Common myeloid progenitor, CD34-positive (primary cell): ENCODE measurements at regions not wholly inside any gene's neighbourhood (a gene's known extent, or its start where the extent isn't known, plus 50 kb on each side); places are given as distances from the start of the nearest gene placed in this dataset.
A peak's percentile ranks its signal among the peaks of the same experiment; 100 is the strongest.

Experiments
- CTCF ChIA-PET: fragments of 350-600 bp; sonication (Branson Sonifier 250); formaldehyde crosslinking; loops from one replicate; lab custom pipeline; 2021; ENCODE audit warnings: antibody characterized with exemption; lab: Charles Lee
- POLR2A ChIA-PET: fragments of 350-600 bp; sonication (Branson Sonifier 250); formaldehyde crosslinking; loops from one replicate; lab custom pipeline; 2021; ENCODE audit warnings: antibody characterized with exemption; lab: Charles Lee
- DNase-seq, 3 donors: peaks; one replicate each; pipeline versions ENCODE4 v3.0.0 to v3.0.0-alpha.2; 2013
- H3K27ac ChIP-seq, 2 experiments: 1 replicate in 1 of 2; 2 replicates in 1 of 2; pipeline ENCODE4 v1.7.0; 2013; ENCODE audit warnings: inconsistent platforms in 2 of 2, low read length in 2 of 2, mild to moderate bottlenecking in 2 of 2, low read depth in 1 of 2, moderate library complexity in 1 of 2; ENCODE audit not compliant: severe bottlenecking in 2 of 2, insufficient read depth in 1 of 2, poor library complexity in 1 of 2
- H3K27me3 ChIP-seq, 5 experiments: replicated peaks in 2 of 5; 1 replicate in 3 of 5; 2 replicates in 2 of 5; pipeline versions ENCODE4 v1.6.1 to v1.7.0; 2013; ENCODE audit warnings: low read length in 4 of 5, mild to moderate bottlenecking in 2 of 5, moderate library complexity in 2 of 5, inconsistent platforms in 1 of 5; ENCODE audit not compliant: insufficient read depth in 5 of 5, control insufficient read depth in 4 of 5
- H3K36me3 ChIP-seq, 4 experiments: 1 replicate in 2 of 4; 2 replicates in 2 of 4; pipeline versions ENCODE4 v1.6.1 to v1.7.0; 2013; ENCODE audit warnings: low read length in 3 of 4, control low read depth in 1 of 4, mild to moderate bottlenecking in 1 of 4; ENCODE audit not compliant: control insufficient read depth in 4 of 4, insufficient read depth in 4 of 4
- H3K4me1 ChIP-seq, 4 experiments: 1 replicate in 3 of 4; 2 replicates in 1 of 4; pipeline versions ENCODE4 v1.6.1 to v1.7.1; 2013; ENCODE audit warnings: low read length in 3 of 4, mild to moderate bottlenecking in 3 of 4, control low read depth in 1 of 4, inconsistent platforms in 1 of 4, moderate library complexity in 1 of 4; ENCODE audit not compliant: control insufficient read depth in 4 of 4, insufficient read depth in 4 of 4; ENCODE audit errors: control extremely low read depth in 1 of 4
- H3K4me3 ChIP-seq, 7 experiments: 1 replicate in 4 of 7; 2 replicates in 3 of 7; pipeline versions ENCODE4 v1.5.1 to v1.7.0; 2013; ENCODE audit warnings: mild to moderate bottlenecking in 7 of 7, low read length in 6 of 7, moderate library complexity in 6 of 7, inconsistent platforms in 2 of 7, low read depth in 2 of 7, control low read depth in 1 of 7; ENCODE audit not compliant: insufficient read depth in 4 of 7, control insufficient read depth in 1 of 7; ENCODE audit errors: extremely low read depth in 1 of 7
- H3K9me3 ChIP-seq, 5 experiments: 1 replicate in 4 of 5; 2 replicates in 1 of 5; pipeline versions ENCODE4 v1.6.1 to v1.7.1; 2013; ENCODE audit warnings: low read length in 4 of 5, mild to moderate bottlenecking in 2 of 5, inconsistent platforms in 1 of 5, low read depth in 1 of 5, moderate library complexity in 1 of 5; ENCODE audit not compliant: control insufficient read depth in 4 of 5, insufficient read depth in 2 of 5; ENCODE audit errors: control extremely low read depth in 1 of 5
- WGBS: methylation state at CpG from one replicate; pipeline ENCODE4 v1.1.5; 2013; ENCODE audit not compliant: insufficient coverage; 5-methylcytosine and 5-hydroxymethylcytosine counted together

DNA sequence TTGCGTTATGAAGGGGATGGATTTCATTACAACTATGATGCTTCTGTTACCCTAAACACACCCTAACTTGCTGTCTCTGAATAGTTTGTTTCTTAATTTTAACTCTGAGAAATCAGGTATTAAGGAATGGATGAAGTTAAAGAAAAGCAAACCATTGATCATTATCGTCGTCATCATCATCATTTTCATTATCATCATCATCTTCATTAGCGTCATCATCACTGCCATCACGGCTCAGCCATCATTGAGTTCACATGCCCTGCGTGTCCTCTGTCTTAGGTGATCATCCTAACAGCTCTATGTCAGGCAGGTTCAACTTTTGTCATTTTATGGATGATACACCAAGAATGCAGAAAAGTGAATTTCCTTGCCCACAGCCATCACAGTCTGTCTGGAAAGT is 477.5 kb upstream of the EEF2KMT start:
- DNase-seq: no peak
- Histone ChIP-seq H3K9me3 (peaks cover 0 to 2% (median 0%) of the 10 kb centered on the region in 5 experiments), H3K27ac (no peak overlapping the region), H3K4me3 (no peak overlapping the region), H3K36me3 (no peaks in the 10 kb centered on the region), H3K27me3 (no peaks in the 10 kb centered on the region), H3K4me1 (no peaks in the 10 kb centered on the region)
- POLR2A ChIA-PET: no interaction called here
- 96% methylated on average over 2 of the region's 6 CpGs for WGBS
- CTCF ChIA-PET: no interaction called here

GRCh38 chr16:5572056-5572455 is 474.5 kb upstream of the EEF2KMT start:
- H3K27ac ChIP-seq: no peak overlapping the region
- peaks cover 0 to 2% (median 0%) of the 10 kb centered on the region in 5 experiments for H3K9me3 ChIP-seq
- no peaks in the 10 kb centered on the region for H3K4me1 ChIP-seq
- ChIA-PET CTCF (no interaction called here), POLR2A (interaction anchor here (0.6 kb wide), 1 partner anchor 8 kb away, joined by 4 read pairs; no protein-coding TSS in a partner anchor)
- 92% methylated on average over 2 of the region's 2 CpGs for WGBS
- no peak overlapping the region for H3K4me3 ChIP-seq
- no peaks in the 10 kb centered on the region for H3K36me3 ChIP-seq
- DNase-seq: no peak
- no peaks in the 10 kb centered on the region for H3K27me3 ChIP-seq

DNA sequence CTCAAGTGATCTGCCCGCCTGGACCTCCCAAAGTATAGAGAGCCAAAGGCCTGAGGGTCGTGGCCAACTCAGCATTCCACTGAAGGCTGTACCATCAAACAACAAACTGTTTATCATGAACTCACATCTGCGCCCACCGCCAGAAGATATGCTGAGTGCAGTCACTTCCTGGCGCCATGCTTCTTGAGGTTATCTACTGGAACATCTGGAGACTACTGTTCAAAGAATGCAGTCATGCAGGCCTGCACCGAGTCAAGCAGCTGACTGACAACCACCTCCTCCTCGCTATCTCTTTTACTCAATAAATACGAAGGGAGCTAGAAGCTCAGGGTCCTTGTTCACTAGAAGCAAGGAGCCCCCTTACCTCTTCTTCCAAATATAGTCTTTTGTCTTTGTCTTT is 473.9 kb upstream of the EEF2KMT start:
- 95% methylated on average over 7 of the region's 8 CpGs for WGBS
- DNase-seq: no peak
- H3K9me3 ChIP-seq: peaks cover 0 to 2% (median 0%) of the 10 kb centered on the region in 5 experiments

GRCh38 chr16:5561800-5562199 is 464.2 kb upstream of the EEF2KMT start:
- no peaks in the 10 kb centered on the region for H3K36me3 ChIP-seq
- H3K27ac ChIP-seq: no peak overlapping the region
- POLR2A ChIA-PET: no interaction called here
- CTCF ChIA-PET: no interaction called here
- peaks cover 0 to 2% (median 0%) of the 10 kb centered on the region in 5 experiments for H3K9me3 ChIP-seq
- no peaks in the 10 kb centered on the region for H3K27me3 ChIP-seq
- 96% methylated on average over 3 of the region's 6 CpGs for WGBS
- no peak for DNase-seq
- H3K4me3 ChIP-seq: no peak overlapping the region
- no peaks in the 10 kb centered on the region for H3K4me1 ChIP-seq

More for the DNA sequence above, 473.9 kb upstream of the EEF2KMT start:
- ChIA-PET CTCF (no interaction called here), POLR2A (interaction anchor here (0.6 kb wide), 1 partner anchor 9 kb away, joined by 4 read pairs; no protein-coding TSS in a partner anchor)
- no peak overlapping the region for H3K27ac ChIP-seq
- H3K36me3 ChIP-seq: no peaks in the 10 kb centered on the region
- H3K4me3 ChIP-seq: no peak overlapping the region
- H3K4me1 ChIP-seq: no peaks in the 10 kb centered on the region
- H3K27me3 ChIP-seq: no peaks in the 10 kb centered on the region

- ChIA-PET CTCF (no interaction called here), POLR2A (no interaction called here)
- peak in 2 of 3 donors; percentile 1 to 6 for DNase-seq
- Histone ChIP-seq H3K4me3 (no peak overlapping the region), H3K27me3 (no peaks in the 10 kb centered on the region), H3K9me3 (peaks cover 0 to 2% (median 0%) of the 10 kb centered on the region in 5 experiments), H3K4me1 (no peaks in the 10 kb centered on the region), H3K27ac (no peak overlapping the region), H3K36me3 (no peaks in the 10 kb centered on the region)
- WGBS: no CpG with 5 or more reads among the region's 2 CpGs
Observed at GRCh38 chr16:5560084-5560483, 462.5 kb upstream of the EEF2KMT start.

DNA sequence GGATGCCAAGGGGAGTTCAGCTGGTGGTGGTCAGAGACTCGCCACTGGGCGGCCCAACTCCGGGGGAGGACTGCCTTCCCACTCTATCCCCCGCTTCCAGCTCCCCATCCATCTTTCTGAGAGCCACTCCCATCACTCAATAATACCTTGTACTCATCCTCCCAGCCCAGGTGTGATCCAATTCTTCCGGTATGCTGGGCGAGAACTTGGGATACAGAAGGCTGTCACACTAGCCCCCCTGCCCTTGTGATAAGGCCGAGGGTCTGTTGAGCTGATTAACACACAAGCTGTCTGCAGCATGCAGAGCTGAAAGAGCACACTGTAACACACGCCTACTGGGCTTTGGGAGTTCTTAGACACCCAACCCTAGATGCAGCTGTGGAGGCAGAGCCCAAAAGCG is 460.4 kb upstream of the EEF2KMT start:
- no peaks in the 10 kb centered on the region for H3K36me3 ChIP-seq
- 85% methylated on average over 7 of the region's 9 CpGs for WGBS
- H3K9me3 ChIP-seq: peaks cover 0 to 2% (median 0%) of the 10 kb centered on the region in 5 experiments
- POLR2A ChIA-PET: no interaction called here
- DNase-seq: no peak
- no peak overlapping the region for H3K27ac ChIP-seq
- no peak overlapping the region for H3K4me3 ChIP-seq
- CTCF ChIA-PET: no interaction called here
- H3K27me3 ChIP-seq: no peaks in the 10 kb centered on the region
- no peaks in the 10 kb centered on the region for H3K4me1 ChIP-seq

DNA sequence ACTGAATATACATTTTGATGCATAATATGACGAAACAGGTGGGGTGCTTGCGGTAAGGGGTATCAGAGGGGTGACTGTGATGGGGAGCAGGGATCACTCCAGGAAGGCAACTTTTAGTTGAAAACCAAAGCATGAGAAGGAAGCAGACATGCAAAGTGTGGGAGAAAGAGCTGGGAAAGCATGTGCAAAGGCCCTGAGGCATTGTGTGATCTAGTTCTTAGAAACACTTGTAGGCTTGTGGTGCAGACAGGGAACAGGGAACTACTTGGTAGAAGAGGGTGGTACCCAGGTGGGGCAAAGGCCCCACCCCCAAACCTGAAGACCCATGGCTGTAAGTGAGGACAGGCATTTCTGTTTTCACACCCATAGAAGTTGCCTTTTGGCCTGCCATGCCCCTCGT is 459.9 kb upstream of the EEF2KMT start:
- peaks cover 0 to 2% (median 0%) of the 10 kb centered on the region in 5 experiments for H3K9me3 ChIP-seq
- POLR2A ChIA-PET: no interaction called here
- H3K27ac ChIP-seq: no peak overlapping the region
- no peaks in the 10 kb centered on the region for H3K4me1 ChIP-seq
- H3K27me3 ChIP-seq: no peaks in the 10 kb centered on the region
- no peaks in the 10 kb centered on the region for H3K36me3 ChIP-seq
- 100% methylated on average over 2 of the region's 3 CpGs for WGBS
- CTCF ChIA-PET: no interaction called here
- H3K4me3 ChIP-seq: no peak overlapping the region
- DNase-seq: no peak
